GM03348 (cell line): ENCODE measurements at regions not wholly inside any gene's neighbourhood (a gene's known extent, or its start where the extent isn't known, plus 50 kb on each side); places are given as distances from the start of the nearest gene placed in this dataset.
"Not testable (repeated sequence)": the region's sequence is repeated elsewhere in the genome, so short reads cannot be mapped to it uniquely, and the experiment has no call there.

ENCODE experiments used
- DNase-seq: peaks from one replicate; pipeline ENCODE4 v3.0.0; 2012; ENCODE audit warnings: low spot score

DNA sequence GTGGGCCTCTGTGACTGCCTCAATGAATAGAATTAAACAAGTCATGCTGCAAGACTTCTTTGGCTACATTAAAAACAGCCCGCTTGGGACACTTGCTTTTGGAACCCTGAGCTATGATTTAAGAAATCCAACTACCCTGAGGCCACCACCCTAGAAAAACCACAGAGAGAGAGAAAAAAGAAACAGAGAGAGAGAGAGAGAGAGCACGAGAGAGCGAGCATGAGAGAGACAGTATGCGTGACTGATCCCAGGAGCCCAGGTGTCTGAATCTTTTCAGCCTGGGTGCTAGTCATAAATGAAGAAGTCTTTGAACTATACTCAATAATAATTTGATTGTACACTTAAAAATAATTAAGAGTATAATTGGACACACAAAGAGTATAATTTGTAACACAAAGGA is 123.1 kb upstream of the FREM1 start:
- DNase-seq: no peak

GRCh38 chr9:15032860-15033259 is 122.6 kb upstream of the FREM1 start:
- DNase-seq: no peak

DNA sequence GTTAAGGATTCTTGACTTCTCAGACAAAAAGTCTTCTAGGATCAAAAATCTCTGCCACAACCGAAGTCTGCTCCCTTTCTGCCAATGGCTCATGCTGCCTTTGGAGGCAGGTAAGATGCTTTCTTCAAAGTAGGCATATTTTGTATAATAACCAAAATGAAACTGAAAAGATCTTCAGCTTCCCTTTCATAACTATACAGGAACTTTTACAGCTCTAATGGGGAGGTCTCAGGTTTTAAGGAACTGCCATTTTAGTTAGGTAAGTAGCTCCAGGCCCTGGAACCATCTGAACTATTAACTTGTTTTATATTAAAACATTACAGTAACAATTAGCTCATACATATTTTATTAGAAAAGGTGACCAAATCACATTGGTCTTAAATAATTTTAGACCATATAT is 110.9 kb upstream of the FREM1 start:
- DNase-seq: no peak

- DNase-seq: no peak
These were observed 107.9 kb upstream of the FREM1 start for GRCh38 chr9:15018096-15018637.

- no peak for DNase-seq
These were observed 100.4 kb upstream of the FREM1 start for GRCh38 chr9:15010581-15010980.

DNA sequence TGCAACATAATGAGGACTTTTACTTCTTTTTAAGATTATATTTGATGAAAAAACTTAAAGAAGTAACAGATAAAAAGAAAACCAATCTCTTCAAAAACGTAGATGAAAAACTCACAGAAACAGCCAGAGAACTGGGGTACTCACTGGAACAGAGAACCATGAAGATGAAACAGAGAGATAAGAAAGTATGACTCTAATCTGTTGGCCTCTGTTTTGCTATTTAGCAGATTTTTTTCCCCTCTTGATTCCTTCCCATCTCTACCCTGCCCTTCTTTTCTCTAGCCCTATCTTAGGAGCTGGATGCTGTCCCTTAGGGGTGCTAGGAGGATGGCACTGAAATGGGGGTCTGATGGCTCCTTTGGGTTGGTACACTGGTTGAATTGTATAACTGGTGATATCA is 97.5 kb upstream of the FREM1 start:
- DNase-seq: no peak

GRCh38 chr9:14994738-14995137 is 84.5 kb upstream of the FREM1 start:
- no peak for DNase-seq

DNA sequence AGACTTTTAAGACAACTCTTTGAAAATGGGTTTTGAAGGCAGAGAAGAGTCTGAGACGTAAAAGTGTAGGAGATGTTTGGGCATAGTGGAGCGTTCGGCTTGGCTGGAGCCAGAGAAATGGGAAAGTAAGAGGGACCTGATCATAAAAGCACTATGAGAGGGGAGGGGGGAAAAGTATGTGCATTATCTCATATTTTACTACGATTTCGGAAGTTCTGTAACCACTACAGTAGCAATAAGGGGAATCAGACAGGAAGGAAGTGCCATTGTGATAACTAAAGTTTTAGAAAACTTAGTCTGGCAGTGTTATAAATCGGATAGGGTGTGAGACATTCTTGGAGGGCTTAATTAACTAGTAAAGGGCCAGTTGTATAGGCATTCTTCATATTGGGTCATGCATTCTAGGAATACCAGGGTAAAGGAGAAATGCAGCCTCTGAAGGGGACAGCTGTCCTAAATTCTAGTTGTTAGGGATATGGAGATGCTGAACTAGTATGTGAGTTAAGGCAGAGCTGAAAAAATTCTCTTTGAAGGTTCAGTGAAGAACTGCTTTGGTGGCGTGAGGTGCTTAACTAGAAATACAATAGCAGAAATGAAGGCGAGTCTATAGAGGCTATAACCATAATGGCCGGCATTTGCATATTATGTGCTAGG is 83.8 kb upstream of the FREM1 start:
- DNase-seq: peak; percentile 12

DNA sequence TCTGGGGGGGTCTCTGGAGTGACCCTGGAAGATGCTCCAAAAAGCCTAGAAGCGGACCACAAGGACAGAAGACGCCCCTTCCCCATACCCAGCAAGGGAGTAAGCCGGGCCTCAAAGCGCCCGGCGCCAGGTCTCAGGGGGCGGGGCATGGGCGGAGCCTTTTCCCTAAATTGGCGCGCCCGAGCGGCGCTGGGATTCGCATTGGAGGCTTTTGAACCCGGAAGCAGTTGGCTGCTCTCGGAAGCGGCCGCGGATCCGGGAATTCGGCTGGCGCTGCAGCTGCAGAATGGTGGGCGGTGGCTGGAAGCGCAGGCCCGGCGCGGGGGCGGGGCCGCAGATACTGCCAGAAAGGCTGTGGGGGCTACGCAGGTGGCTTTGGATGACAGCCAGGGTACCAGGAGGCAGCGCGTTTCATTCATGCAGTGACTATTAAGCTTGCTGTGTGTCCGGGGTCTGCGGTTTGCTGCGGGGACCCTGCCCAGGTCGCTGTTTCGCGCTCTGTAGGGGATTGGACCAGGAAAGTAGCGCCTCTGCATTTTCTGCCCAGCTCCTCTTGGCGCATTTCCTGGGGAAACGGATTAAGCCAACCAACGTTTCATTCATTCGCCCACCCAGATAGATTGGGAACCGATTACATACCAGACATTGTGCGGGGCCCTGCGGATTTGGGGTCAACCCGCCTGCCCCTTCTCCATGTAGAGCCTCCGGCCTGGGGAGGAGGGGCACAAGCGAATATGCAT is 83.0 kb upstream of the FREM1 start:
- DNase-seq: peak; percentile 96

- DNase-seq: peak; percentile 5
These were observed 82.3 kb upstream of the FREM1 start for GRCh38 chr9:14992516-14992915.

- DNase-seq: peak; percentile 44
These were observed 81.9 kb upstream of the FREM1 start for GRCh38 chr9:14992081-14992480.

- not testable (repeated sequence) for DNase-seq
These were observed 80.4 kb upstream of the FREM1 start for GRCh38 chr9:14990647-14991046.

- no peak for DNase-seq
These were observed 79.6 kb upstream of the FREM1 start for GRCh38 chr9:14989811-14990210.

GRCh38 chr9:14989336-14989735 is 79.1 kb upstream of the FREM1 start:
- not testable (repeated sequence) for DNase-seq

DNA sequence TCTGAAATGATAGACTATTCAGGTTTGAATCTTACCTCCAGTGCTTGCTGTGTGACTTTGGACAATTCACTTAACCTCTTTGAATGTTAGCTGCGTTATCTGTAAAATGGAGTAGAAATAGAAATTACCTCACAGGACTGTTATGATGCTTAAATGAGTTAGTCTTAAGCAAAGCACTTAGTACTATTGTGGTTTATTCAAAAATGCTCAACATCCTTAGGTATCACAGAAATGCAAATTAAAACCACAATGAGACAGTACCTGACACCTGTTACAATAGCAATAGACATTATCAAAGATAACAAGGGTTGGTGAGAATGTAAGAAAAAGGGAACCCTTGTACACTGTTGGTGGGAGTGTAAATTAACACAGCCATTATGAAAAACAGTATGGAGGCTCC is 77.6 kb upstream of the FREM1 start:
- DNase-seq: no peak

DNA sequence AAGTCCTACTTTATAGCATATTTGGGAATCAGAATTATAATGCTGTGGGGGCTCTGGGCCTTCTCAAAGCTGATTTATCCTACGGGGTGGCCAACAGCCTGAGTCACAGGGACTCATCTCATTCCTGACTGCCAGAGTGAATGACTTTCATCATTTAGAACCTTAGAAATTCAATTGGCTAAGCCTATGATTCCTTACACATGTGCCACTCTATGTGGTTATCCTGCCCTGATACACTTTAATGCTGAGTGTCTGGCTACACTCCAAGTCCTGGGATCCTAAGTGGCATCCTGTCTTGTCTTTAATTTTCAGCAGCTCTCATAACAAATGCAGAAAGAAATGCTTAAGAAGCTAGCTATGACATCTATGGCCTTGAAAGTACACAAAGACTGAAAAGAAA is 75.2 kb upstream of the FREM1 start:
- peak; percentile 27 for DNase-seq

DNA sequence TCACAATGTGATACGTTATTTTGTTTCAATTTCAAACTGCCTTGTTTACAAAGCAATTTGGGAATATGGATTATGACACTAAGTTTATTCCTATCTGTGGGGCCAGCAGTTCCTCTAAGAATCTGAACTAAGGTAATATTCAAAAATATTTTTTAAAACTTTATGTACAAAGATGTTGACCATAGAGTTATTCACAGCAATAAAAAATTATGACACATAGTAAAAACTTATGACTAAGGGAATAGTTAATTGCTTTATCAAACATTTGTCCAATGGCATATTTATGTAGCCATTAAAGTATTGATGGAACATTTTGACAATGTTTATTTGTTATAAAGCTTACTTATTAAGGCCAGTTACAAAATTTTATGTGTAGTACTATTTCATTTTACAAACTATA is 73.4 kb upstream of the FREM1 start:
- no peak for DNase-seq

GRCh38 chr9:14981291-14981950 is 71.2 kb upstream of the FREM1 start:
- DNase-seq: no peak

GRCh38 chr9:14978022-14979000 is 68.1 kb upstream of the FREM1 start:
- DNase-seq: no peak

DNA sequence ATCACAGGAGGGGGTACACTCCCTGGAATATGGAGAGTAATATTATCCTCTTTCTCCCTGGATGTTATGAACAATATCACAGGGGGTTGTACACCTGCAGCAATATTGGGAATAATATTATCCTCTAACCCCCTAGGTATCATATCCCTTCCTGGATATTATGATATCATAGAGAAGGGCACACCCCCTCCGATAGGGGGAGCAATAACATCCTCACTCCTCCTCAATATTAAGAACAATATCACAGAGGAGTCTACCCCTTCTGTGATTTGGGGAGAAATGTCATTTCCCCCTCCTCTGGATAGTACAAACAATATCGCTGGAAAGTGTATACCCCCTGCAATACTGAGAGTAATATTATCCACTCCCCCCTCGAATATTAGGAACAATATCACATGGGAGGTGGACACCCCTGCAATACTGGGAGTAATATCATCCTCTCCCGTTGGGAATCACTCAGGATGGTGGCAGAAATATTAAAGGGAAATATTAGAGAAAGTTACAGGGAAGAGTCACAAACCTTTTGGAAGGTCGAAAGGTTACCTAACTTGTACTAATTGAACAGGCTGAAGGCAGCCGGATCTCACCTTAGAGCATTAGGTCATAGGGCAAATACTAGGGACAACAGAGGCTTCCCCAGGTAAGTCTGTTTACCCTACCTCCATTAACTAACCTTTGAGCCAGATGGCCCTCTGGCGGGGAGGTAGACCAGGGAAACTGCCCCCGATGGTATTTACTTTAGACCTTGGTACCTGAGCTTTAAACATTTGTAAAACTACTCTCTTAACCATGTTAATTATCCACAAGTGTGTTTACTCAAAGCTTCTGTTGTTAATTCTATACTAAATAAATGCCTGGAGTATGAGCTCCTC is 57.5 kb upstream of the FREM1 start:
- no peak for DNase-seq
